A549 (cell line): ENCODE measurements at regions not wholly inside any gene's neighbourhood (a gene's known extent, or its start where the extent isn't known, plus 50 kb on each side); places are given as distances from the start of the nearest gene placed in this dataset.

Source experiments
- ATAC-seq, 2 experiments: fragments of 200-7000 bp in 1 of 2; fragments of >200 bp in 1 of 2; cut with Nextera tagmentation in 1 of 2; cut with Tn5 transposase in 1 of 2; 3 replicates each; pipeline versions ENCODE4 v1.8.0 to v1.9.1; 2018 to 2020; ENCODE audit warnings: mild to moderate bottlenecking in 1 of 2, moderate library complexity in 1 of 2
- CTCF ChIA-PET: fragments of 300-600 bp; sonication (Branson Sonifier 250); formaldehyde crosslinking; extraction: SDS; loops from one replicate; lab custom pipeline; 2021; ENCODE audit warnings: antibody characterized with exemption, inconsistent platforms; lab: Yijun Ruan, JAX
- POLR2A ChIA-PET: fragments of 350-600 bp; formaldehyde crosslinking; extraction: SDS; loops from one replicate; lab custom pipeline; 2021; ENCODE audit warnings: antibody characterized with exemption, inconsistent platforms; lab: Yijun Ruan, JAX
- DNase-seq, 2 experiments: peaks; one replicate each; pipeline versions ENCODE4 v3.0.0 to v3.0.0-alpha.2; 2011 to 2016; ENCODE audit warnings: low read depth in 1 of 2, low spot score in 1 of 2
- FAIRE-seq: peaks from 2 replicates; lab custom pipeline; 2011; peaks lifted over from hg19 to GRCh38; lab: Jason Lieb, UNC
- H3K27ac ChIP-seq, 2 experiments: fragments of >200 bp; sonication (Bioruptor Twin); formaldehyde crosslinking; 3 replicates each; pipeline ENCODE4 v1.5.1; 2016 to 2017
- H3K4me1 ChIP-seq: fragments of >200 bp; sonication (Bioruptor Twin); formaldehyde crosslinking; 3 replicates; pipeline ENCODE4 v1.6.1; 2016
- H3K4me2 ChIP-seq: fragments of >200 bp; sonication (Bioruptor Twin); formaldehyde crosslinking; 3 replicates; pipeline ENCODE4 v1.6.1; 2016
- H3K4me3 ChIP-seq: fragments of >200 bp; sonication (Bioruptor Twin); formaldehyde crosslinking; 3 replicates; pipeline ENCODE4 v1.5.1; 2016
- H3K9me3 ChIP-seq: fragments of >200 bp; sonication (Bioruptor Twin); formaldehyde crosslinking; 3 replicates; pipeline ENCODE4 v1.6.1; 2016
- E2F6 ChIP-seq: IDR thresholded peaks from 2 replicates; pipeline ENCODE4 v1.6.1; 2012; ENCODE audit warnings: low read depth, borderline replicate concordance
- FOSB ChIP-seq: fragments of 250-450 bp; sonication (Bioruptor Pico); IDR thresholded peaks from 2 replicates; pipeline ENCODE4 v1.5.0; 2020; ENCODE audit warnings: mild to moderate bottlenecking, moderate library complexity
- FOSL2 ChIP-seq, 2 experiments: fragments of 450-650 bp in 1 of 2; fragments of >200 bp in 1 of 2; sonication (Bioruptor Twin) in 1 of 2; formaldehyde crosslinking; IDR thresholded peaks; 2 replicates each; pipeline versions ENCODE4 v1.5.0 to v1.6.1; 2016 to 2020; ENCODE audit warnings: mild to moderate bottlenecking in 1 of 2, moderate library complexity in 1 of 2
- GATA3 ChIP-seq: IDR thresholded peaks from 2 replicates; pipeline ENCODE4 v1.6.1; 2012; ENCODE audit warnings: borderline replicate concordance
- HMGXB4 ChIP-seq: fragments of 250-450 bp; sonication (Bioruptor Pico); IDR thresholded peaks from 2 replicates; pipeline ENCODE4 v1.5.0; 2021; ENCODE audit warnings: mild to moderate bottlenecking, moderate library complexity, borderline replicate concordance
- JUN ChIP-seq, 2 experiments: fragments of >200 bp; sonication (Bioruptor Twin); formaldehyde crosslinking; IDR thresholded peaks; 2 replicates in 1 of 2; 3 replicates in 1 of 2; pipeline ENCODE4 v1.6.1; 2016 to 2017
- JUNB ChIP-seq: fragments of >200 bp; sonication (Bioruptor Twin); formaldehyde crosslinking; IDR thresholded peaks from 2 replicates; pipeline ENCODE4 v1.6.1; 2016
- KDM5A ChIP-seq: fragments of 200-600 bp; sonication (generic); IDR thresholded peaks from 2 replicates; pipeline ENCODE4 v1.6.1; 2016; ENCODE audit warnings: antibody characterized with exemption, mild to moderate bottlenecking
- MAFK ChIP-seq: fragments of 450-650 bp; IDR thresholded peaks from 2 replicates; pipeline ENCODE4 v1.6.1; 2014; ENCODE audit not compliant: partially characterized antibody
- NFE2L2 ChIP-seq: fragments of 150-350 bp; conservative IDR thresholded peaks from 2 replicates; pipeline ENCODE4 v1.6.1; 2014; ENCODE audit warnings: low read length
- RARB ChIP-seq: fragments of 250-450 bp; sonication (Bioruptor Pico); IDR thresholded peaks from 2 replicates; pipeline ENCODE4 v1.8.0; 2021; ENCODE audit warnings: mild to moderate bottlenecking, moderate library complexity
- RCOR1 ChIP-seq: fragments of 150-350 bp; IDR thresholded peaks from 2 replicates; pipeline ENCODE4 v1.6.1; 2014; ENCODE audit warnings: antibody characterized with exemption, low read length, low read depth
- REST ChIP-seq: fragments of 200-600 bp; sonication (generic); IDR thresholded peaks from 2 replicates; pipeline ENCODE4 v1.6.1; 2016; ENCODE audit warnings: antibody characterized with exemption, mild to moderate bottlenecking, moderate library complexity
- TFCP2L1 ChIP-seq: fragments of 250-450 bp; sonication (Bioruptor Pico); IDR thresholded peaks from 2 replicates; pipeline ENCODE4 v1.5.0; 2021; ENCODE audit warnings: mild to moderate bottlenecking
- ZC3H11A ChIP-seq: fragments of 450-650 bp; IDR thresholded peaks from 2 replicates; pipeline ENCODE4 v1.6.1; 2014; ENCODE audit warnings: antibody characterized with exemption, mild to moderate bottlenecking
- ZFP36 ChIP-seq: fragments of 450-650 bp; IDR thresholded peaks from 2 replicates; pipeline ENCODE4 v1.6.1; 2014; ENCODE audit warnings: borderline replicate concordance; ENCODE audit not compliant: partially characterized antibody
- ZSCAN20 ChIP-seq: fragments of 250-450 bp; sonication (Bioruptor Pico); IDR thresholded peaks from 2 replicates; pipeline ENCODE4 v1.8.0; 2022; ENCODE audit warnings: mild to moderate bottlenecking, moderate library complexity
- WGBS: methylation state at CpG from one replicate; pipeline ENCODE4 v1.1.6; 2017; ENCODE audit errors: missing lambda C conversion rate; 5-methylcytosine and 5-hydroxymethylcytosine counted together

- POLR2A ChIA-PET: no interaction called here
- no peak overlapping the region for H3K27ac ChIP-seq
- no peak for FAIRE-seq
- 0 out of 3 replicates have a peak, but pooled peaks cover 4% of the 10 kb centered on the region for H3K4me1 ChIP-seq
- CTCF ChIA-PET: no interaction called here
- no peak for TF ChIP-seq JUNB
- TF ChIP-seq FOSL2 (IDR thresholded peaks at IDR 0.05): no peak
- TF ChIP-seq FOSL2 (CRISPR knock-in tag; IDR thresholded peaks at IDR 0.05): no peak
- H3K4me2 ChIP-seq: no peak overlapping the region
- no peaks in the 10 kb centered on the region for H3K9me3 ChIP-seq
- ATAC-seq: no peak
- H3K4me3 ChIP-seq: no peak overlapping the region
- no peak for DNase-seq
- WGBS: 9% methylated on average over 3 of the region's 3 CpGs
These were observed 167.6 kb upstream of the POGK start for GRCh38 chr1:166671627-166672026.

GRCh38 chr1:166673722-166674121 lies 165.6 kb upstream of the POGK start:
- 0 out of 3 replicates have a peak, but pooled peaks cover 4% of the 10 kb centered on the region for H3K4me1 ChIP-seq
- CTCF ChIA-PET: no interaction called here
- H3K9me3 ChIP-seq: no peaks in the 10 kb centered on the region
- no peak overlapping the region for H3K4me2 ChIP-seq
- H3K4me3 ChIP-seq: no peak overlapping the region
- no peak overlapping the region for H3K27ac ChIP-seq
- FAIRE-seq: no peak
- DNase-seq: no peak
- TF ChIP-seq ZFP36: no peak
- no peak for TF ChIP-seq JUN (IDR thresholded peaks at IDR 0.05)
- no peak for TF ChIP-seq RARB (CRISPR knock-in tag)
- no peak for TF ChIP-seq REST
- TF ChIP-seq E2F6: no peak
- no peak for TF ChIP-seq MAFK
- no peak for TF ChIP-seq GATA3
- no peak for TF ChIP-seq ZSCAN20 (CRISPR knock-in tag)
- TF ChIP-seq HMGXB4: no peak
- TF ChIP-seq KDM5A: no peak
- no peak for TF ChIP-seq TFCP2L1 (CRISPR knock-in tag)
- POLR2A ChIA-PET: no interaction called here
- no peak for ATAC-seq
- WGBS: 3% methylated on average over 2 of the region's 2 CpGs

- POLR2A ChIA-PET: no interaction called here
- Histone ChIP-seq H3K4me3 (no peak overlapping the region), H3K4me1 (0 out of 3 replicates have a peak, but pooled peaks cover 4% of the 10 kb centered on the region), H3K27ac (no peak overlapping the region), H3K4me2 (peak overlapping the region; percentile 25; the same call in 2 of the 3 replicates), H3K9me3 (no peaks in the 10 kb centered on the region)
- no peak for FAIRE-seq
- CTCF ChIA-PET: no interaction called here
- no peak for ATAC-seq
- DNase-seq: peak in 1 of 2 experiments; percentile 6
- 46% methylated on average over 5 of the region's 5 CpGs for WGBS
- no peak for TF ChIP-seq ZC3H11A
- TF ChIP-seq NFE2L2: peak; percentile 92
- TF ChIP-seq RCOR1: no peak
- TF ChIP-seq MAFK: peak; percentile 87
- no peak for TF ChIP-seq FOSB
These were observed 164.1 kb upstream of the POGK start for GRCh38 chr1:166675213-166675612.
